SU-DHL-6 (cell line): ENCODE measurements at regions not wholly inside any gene's neighbourhood (a gene's known extent, or its start where the extent isn't known, plus 50 kb on each side); places are given as distances from the start of the nearest gene placed in this dataset.

ENCODE experiments used
- H2AFZ ChIP-seq: fragments of 200-600 bp; sonication (generic); 2 replicates; pipeline ENCODE4 v1.6.1; 2014; ENCODE audit warnings: low read depth, mild to moderate bottlenecking, moderate library complexity, mixed read lengths, antibody characterized with exemption, low read length; ENCODE audit not compliant: severe bottlenecking
- H3F3A ChIP-seq: fragments of 200-600 bp; shearing (Covaris generic); 2 replicates; pipeline ENCODE4 v1.6.0; 2016; ENCODE audit warnings: antibody characterized with exemption, mild to moderate bottlenecking; ENCODE audit not compliant: insufficient read depth
- H3K27ac ChIP-seq: fragments of 200-600 bp; sonication (generic); 2 replicates; pipeline ENCODE4 v1.5.1; 2016; ENCODE audit warnings: low read depth, mild to moderate bottlenecking, low read length, moderate library complexity, mixed read lengths
- H3K27me3 ChIP-seq: fragments of 200-600 bp; sonication (generic), shearing (Covaris generic); 2 replicates; pipeline ENCODE4 v1.6.0; 2014; ENCODE audit warnings: mild to moderate bottlenecking, low read length
- H3K36me3 ChIP-seq: fragments of 200-600 bp; sonication (generic); 2 replicates; pipeline ENCODE4 v1.6.1; 2014; ENCODE audit warnings: mild to moderate bottlenecking, low read length, mixed read lengths
- H3K4me2 ChIP-seq: fragments of 300-600, 200-600 bp; shearing (Covaris generic), sonication (generic); 2 replicates; pipeline ENCODE4 v1.6.0; 2014; ENCODE audit warnings: low read length, low read depth, mild to moderate bottlenecking; ENCODE audit not compliant: poor library complexity, severe bottlenecking
- H3K4me3 ChIP-seq: fragments of 200-600 bp; sonication (generic); 2 replicates; pipeline ENCODE4 v1.5.1; 2014; ENCODE audit warnings: antibody characterized with exemption, low read length, mild to moderate bottlenecking, mixed read lengths; ENCODE audit not compliant: insufficient read depth, poor library complexity, severe bottlenecking
- H3K79me2 ChIP-seq: fragments of 200-600 bp; sonication (generic); 2 replicates; pipeline ENCODE4 v1.6.1; 2014; ENCODE audit warnings: mild to moderate bottlenecking, low read length, moderate library complexity; ENCODE audit not compliant: insufficient read depth
- H3K9ac ChIP-seq: fragments of 200-600 bp; sonication (generic); 2 replicates; pipeline ENCODE4 v1.7.0; 2014; ENCODE audit warnings: mild to moderate bottlenecking, low read length
- H3K9me2 ChIP-seq: fragments of 200-600 bp; sonication (generic); replicated peaks from 2 replicates; pipeline ENCODE4 v1.6.1; 2014; ENCODE audit warnings: low read length; ENCODE audit not compliant: insufficient read depth
- H3K9me3 ChIP-seq: fragments of 200-600 bp; sonication (generic); 2 replicates; pipeline ENCODE4 v1.6.1; 2014; ENCODE audit warnings: low read length, mixed read lengths; ENCODE audit not compliant: insufficient read depth
- H4K20me1 ChIP-seq: fragments of 200-600 bp; sonication (generic); 2 replicates; pipeline ENCODE4 v1.6.1; 2014; ENCODE audit warnings: low read depth, mild to moderate bottlenecking, antibody characterized with exemption, low read length, moderate library complexity, mixed read lengths
- CTCF ChIP-seq: fragments of 200-600 bp; sonication (generic); IDR thresholded peaks from one replicate; pipeline ENCODE4 v1.5.1; 2017; ENCODE audit warnings: antibody characterized with exemption, mild to moderate bottlenecking, low read length, moderate library complexity; ENCODE audit not compliant: insufficient read depth, poor library complexity, severe bottlenecking
- EZH2phosphoT487 ChIP-seq: fragments of 200-600 bp; sonication (generic), shearing (Covaris generic); conservative IDR thresholded peaks from 2 replicates; pipeline ENCODE4 v1.6.1; 2018; ENCODE audit warnings: mild to moderate bottlenecking, antibody characterized with exemption, low read length, moderate library complexity, mixed read lengths

- Histone ChIP-seq H3K27ac (no peak overlapping the region), H3K9me2 (no peaks in the 10 kb centered on the region)
These were observed 798.8 kb downstream of the OTOL1 start for GRCh38 chr3:162295323-162295983.

GRCh38 chr3:162302983-162303624 is 806.5 kb downstream of the OTOL1 start:
- H3K79me2 ChIP-seq, result no peaks in the 10 kb centered on the region
- H3K27ac ChIP-seq, result no peak overlapping the region
- no peaks in the 10 kb centered on the region for H3K9me3 ChIP-seq
- no peaks in the 10 kb centered on the region for H3K27me3 ChIP-seq
- no peaks in the 10 kb centered on the region for H3K36me3 ChIP-seq
- no peak overlapping the region for H3K4me3 ChIP-seq
- no peak overlapping the region for H3K9ac ChIP-seq
- no peak for TF ChIP-seq CTCF
- no peaks in the 10 kb centered on the region for H3K9me2 ChIP-seq
- no peaks in the 10 kb centered on the region for H4K20me1 ChIP-seq
- H3K4me2 ChIP-seq, result no peak overlapping the region
- no peaks in the 10 kb centered on the region for H3F3A ChIP-seq
- H2AFZ ChIP-seq, result peak overlapping the region; percentile 7

More at GRCh38 chr3:162295323-162295983, 798.8 kb downstream of the OTOL1 start:
- no peaks in the 10 kb centered on the region for H3F3A ChIP-seq
- H2AFZ ChIP-seq, result no peak overlapping the region
- H3K9me3 ChIP-seq, result no peaks in the 10 kb centered on the region
- H3K36me3 ChIP-seq, result no peaks in the 10 kb centered on the region
- H3K79me2 ChIP-seq, result no peaks in the 10 kb centered on the region
- H4K20me1 ChIP-seq, result no peaks in the 10 kb centered on the region
- no peak overlapping the region for H3K4me3 ChIP-seq
- no peaks in the 10 kb centered on the region for H3K27me3 ChIP-seq
- H3K4me2 ChIP-seq, result no peak overlapping the region
- TF ChIP-seq CTCF (no peak), EZH2phosphoT487 (no peak)
- no peak overlapping the region for H3K9ac ChIP-seq

GRCh38 chr3:162317046-162317445 is 820.4 kb downstream of the OTOL1 start:
- H4K20me1 ChIP-seq, result no peaks in the 10 kb centered on the region

More at GRCh38 chr3:162317046-162317445, 820.4 kb downstream of the OTOL1 start:
- TF ChIP-seq CTCF (no peak), EZH2phosphoT487 (no peak)
- no peak overlapping the region for H3K9ac ChIP-seq
- H3K4me3 ChIP-seq, result no peak overlapping the region
- no peak overlapping the region for H3K27ac ChIP-seq
- no peaks in the 10 kb centered on the region for H3K79me2 ChIP-seq
- no peaks in the 10 kb centered on the region for H3F3A ChIP-seq
- no peaks in the 10 kb centered on the region for H3K36me3 ChIP-seq
- no peak overlapping the region for H3K4me2 ChIP-seq
- no peaks in the 10 kb centered on the region for H3K27me3 ChIP-seq
- no peaks in the 10 kb centered on the region for H3K9me2 ChIP-seq
- peak overlapping the region; percentile 50 for H2AFZ ChIP-seq
- no peaks in the 10 kb centered on the region for H3K9me3 ChIP-seq
